Mesenchymal stem cell (in vitro differentiated cells and primary cell): ENCODE measurements at regions not wholly inside any gene's neighbourhood (a gene's known extent, or its start where the extent isn't known, plus 50 kb on each side); places are given as distances from the start of the nearest gene placed in this dataset.

Experiments
- DNase-seq: peaks from one replicate; pipeline ENCODE4 v3.0.0-alpha.2; 2013
- H2AFZ ChIP-seq: one replicate; pipeline ENCODE4 v1.6.1; 2013; ENCODE audit warnings: low read depth, mild to moderate bottlenecking, control low read depth, inconsistent platforms, low read length, moderate library complexity
- H2AK5ac ChIP-seq: 2 replicates; pipeline ENCODE4 v1.6.1; 2013; ENCODE audit warnings: low read length, moderate library complexity, mild to moderate bottlenecking, inconsistent platforms; ENCODE audit not compliant: severe bottlenecking
- H2BK120ac ChIP-seq: one replicate; pipeline ENCODE4 v1.6.1; 2013; ENCODE audit warnings: low read depth, mild to moderate bottlenecking, inconsistent platforms, low read length, moderate library complexity
- H2BK12ac ChIP-seq, 2 experiments: one replicate each; pipeline ENCODE4 v1.6.1; 2013; ENCODE audit warnings: inconsistent platforms in 2 of 2, low read length in 2 of 2, mild to moderate bottlenecking in 2 of 2, moderate library complexity in 2 of 2, control low read depth in 1 of 2
- H2BK15ac ChIP-seq: one replicate; pipeline ENCODE4 v1.6.1; 2013; ENCODE audit warnings: mild to moderate bottlenecking, low read depth, inconsistent platforms; ENCODE audit not compliant: poor library complexity, severe bottlenecking
- H2BK5ac ChIP-seq: 2 replicates; pipeline ENCODE4 v1.6.1; 2013; ENCODE audit warnings: low read depth, mild to moderate bottlenecking, low read length, control low read depth, inconsistent platforms; ENCODE audit not compliant: poor library complexity, severe bottlenecking
- H3K14ac ChIP-seq, 2 experiments: one replicate each; pipeline ENCODE4 v1.6.1; 2013; ENCODE audit warnings: inconsistent platforms in 2 of 2, low read length in 2 of 2, control low read depth in 1 of 2, mild to moderate bottlenecking in 1 of 2, moderate library complexity in 1 of 2
- H3K18ac ChIP-seq, 2 experiments: one replicate each; pipeline ENCODE4 v1.6.1; 2013; ENCODE audit warnings: inconsistent platforms in 2 of 2, low read length in 2 of 2, control low read depth in 1 of 2, low read depth in 1 of 2, mild to moderate bottlenecking in 1 of 2
- H3K23ac ChIP-seq, 2 experiments: one replicate each; pipeline ENCODE4 v1.6.1; 2013; ENCODE audit warnings: inconsistent platforms in 2 of 2, low read length in 2 of 2, mild to moderate bottlenecking in 2 of 2, moderate library complexity in 2 of 2, control low read depth in 1 of 2
- H3K27ac ChIP-seq: 2 replicates; pipeline ENCODE4 v1.5.1; 2013; ENCODE audit warnings: mild to moderate bottlenecking, moderate library complexity, low read length, control low read depth, inconsistent platforms; ENCODE audit not compliant: poor library complexity, severe bottlenecking
- H3K27me3 ChIP-seq, 2 experiments: 2 replicates each; pipeline versions ENCODE4 v1.6.1 to v1.7.0; 2013; ENCODE audit warnings: low read length in 2 of 2, mild to moderate bottlenecking in 2 of 2, moderate library complexity in 2 of 2, control low read depth in 1 of 2, inconsistent platforms in 1 of 2; ENCODE audit not compliant: control insufficient read depth in 1 of 2, insufficient read depth in 1 of 2
- H3K36me3 ChIP-seq, 2 experiments: 2 replicates each; pipeline versions ENCODE4 v1.6.1 to v1.7.0; 2013; ENCODE audit warnings: low read length in 2 of 2, control low read depth in 1 of 2, inconsistent platforms in 1 of 2, low read depth in 1 of 2, mild to moderate bottlenecking in 1 of 2; ENCODE audit not compliant: insufficient read depth in 2 of 2, control insufficient read depth in 1 of 2
- H3K4ac ChIP-seq, 2 experiments: one replicate each; pipeline ENCODE4 v1.6.1; 2013; ENCODE audit warnings: inconsistent platforms in 2 of 2, low read length in 2 of 2, mild to moderate bottlenecking in 2 of 2, moderate library complexity in 2 of 2, control low read depth in 1 of 2, low read depth in 1 of 2
- H3K4me1 ChIP-seq: 2 replicates; pipeline ENCODE4 v1.6.1; 2013; ENCODE audit warnings: low read depth, low read length, control low read depth; ENCODE audit not compliant: control insufficient read depth, insufficient read depth
- H3K4me2 ChIP-seq: 2 replicates; pipeline ENCODE4 v1.6.1; 2013; ENCODE audit warnings: low read length, mild to moderate bottlenecking, inconsistent platforms; ENCODE audit not compliant: poor library complexity, severe bottlenecking
- H3K4me3 ChIP-seq, 2 experiments: 2 replicates each; pipeline versions ENCODE4 v1.5.1 to v1.7.0; 2013; ENCODE audit warnings: low read length in 2 of 2, mild to moderate bottlenecking in 2 of 2, control low read depth in 1 of 2, low read depth in 1 of 2; ENCODE audit not compliant: insufficient read depth in 1 of 2
- H3K79me1 ChIP-seq: replicated peaks from 2 replicates; pipeline ENCODE4 v1.6.1; 2013; ENCODE audit warnings: mild to moderate bottlenecking, control low read depth, low read length, inconsistent platforms; ENCODE audit not compliant: poor library complexity, severe bottlenecking
- H3K9ac ChIP-seq: 2 replicates; pipeline ENCODE4 v1.7.0; 2013; ENCODE audit warnings: mild to moderate bottlenecking, low read length, moderate library complexity
- H3K9me3 ChIP-seq: 2 replicates; pipeline ENCODE4 v1.7.0; 2013; ENCODE audit warnings: mild to moderate bottlenecking, low read length; ENCODE audit not compliant: control insufficient read depth
- H4K8ac ChIP-seq: one replicate; pipeline ENCODE4 v1.6.1; 2013; ENCODE audit warnings: inconsistent platforms, mild to moderate bottlenecking, low read length, moderate library complexity
- H4K91ac ChIP-seq: one replicate; pipeline ENCODE4 v1.6.1; 2013; ENCODE audit warnings: mild to moderate bottlenecking, low read length, inconsistent platforms
- WGBS: methylation state at CpG from one replicate; pipeline ENCODE4 v1.1.7; 2013; ENCODE audit warnings: mixed read lengths; 5-methylcytosine and 5-hydroxymethylcytosine counted together

- no peak overlapping the region for H3K4me3 ChIP-seq
- H2AFZ ChIP-seq = no peak overlapping the region
- H3K4ac ChIP-seq = no peak overlapping the region
- peaks cover 3 to 18% of the 10 kb centered on the region in 2 experiments for H3K27me3 ChIP-seq
- peaks cover 0 to 6% of the 10 kb centered on the region in 2 experiments for H3K36me3 ChIP-seq
- H3K4me2 ChIP-seq = no peak overlapping the region
- H2BK12ac ChIP-seq = no peak overlapping the region
- H2BK15ac ChIP-seq = no peak overlapping the region
- no peaks in the 10 kb centered on the region for H3K79me1 ChIP-seq
- H2BK5ac ChIP-seq = no peak overlapping the region
- DNase-seq = no peak
- peak overlapping the region in 1 of 2 experiments; percentile 88 for H3K14ac ChIP-seq
- H2BK120ac ChIP-seq = no peak overlapping the region
- H3K4me1 ChIP-seq = peaks cover 2% of the 10 kb centered on the region
- no peaks in the 10 kb centered on the region for H3K9me3 ChIP-seq
- H3K27ac ChIP-seq = no peak overlapping the region
- H3K9ac ChIP-seq = no peak overlapping the region
- WGBS = 96% methylated on average over 2 of the region's 3 CpGs
- H3K18ac ChIP-seq = peak overlapping the region in 1 of 2 experiments; percentile 9
- H4K91ac ChIP-seq = no peak overlapping the region
- H4K8ac ChIP-seq = no peak overlapping the region
- H2AK5ac ChIP-seq = no peak overlapping the region
- no peak overlapping the region for H3K23ac ChIP-seq
These were observed 109.8 kb downstream of the EHF start for GRCh38 chr11:34730544-34731295.

- no peak overlapping the region for H4K91ac ChIP-seq
- no peak overlapping the region for H3K14ac ChIP-seq
- H2BK12ac ChIP-seq = no peak overlapping the region
- H3K27me3 ChIP-seq = peaks cover 3 to 7% of the 10 kb centered on the region in 2 experiments
- H3K36me3 ChIP-seq = peaks cover 0 to 2% of the 10 kb centered on the region in 2 experiments
- H3K79me1 ChIP-seq = no peaks in the 10 kb centered on the region
- no peak overlapping the region for H2BK5ac ChIP-seq
- no peak overlapping the region for H2AK5ac ChIP-seq
- H2AFZ ChIP-seq = no peak overlapping the region
- no peak overlapping the region for H4K8ac ChIP-seq
- H2BK120ac ChIP-seq = no peak overlapping the region
- H3K4me3 ChIP-seq = no peak overlapping the region
- no peak for DNase-seq
- H3K18ac ChIP-seq = no peak overlapping the region
- H2BK15ac ChIP-seq = no peak overlapping the region
- H3K4ac ChIP-seq = no peak overlapping the region
- H3K9me3 ChIP-seq = no peaks in the 10 kb centered on the region
- H3K9ac ChIP-seq = no peak overlapping the region
- no peak overlapping the region for H3K27ac ChIP-seq
- H3K23ac ChIP-seq = no peak overlapping the region
- H3K4me2 ChIP-seq = no peak overlapping the region
- peaks cover 2% of the 10 kb centered on the region for H3K4me1 ChIP-seq
These were observed 107.7 kb downstream of the EHF start for GRCh38 chr11:34728609-34729008.

DNA sequence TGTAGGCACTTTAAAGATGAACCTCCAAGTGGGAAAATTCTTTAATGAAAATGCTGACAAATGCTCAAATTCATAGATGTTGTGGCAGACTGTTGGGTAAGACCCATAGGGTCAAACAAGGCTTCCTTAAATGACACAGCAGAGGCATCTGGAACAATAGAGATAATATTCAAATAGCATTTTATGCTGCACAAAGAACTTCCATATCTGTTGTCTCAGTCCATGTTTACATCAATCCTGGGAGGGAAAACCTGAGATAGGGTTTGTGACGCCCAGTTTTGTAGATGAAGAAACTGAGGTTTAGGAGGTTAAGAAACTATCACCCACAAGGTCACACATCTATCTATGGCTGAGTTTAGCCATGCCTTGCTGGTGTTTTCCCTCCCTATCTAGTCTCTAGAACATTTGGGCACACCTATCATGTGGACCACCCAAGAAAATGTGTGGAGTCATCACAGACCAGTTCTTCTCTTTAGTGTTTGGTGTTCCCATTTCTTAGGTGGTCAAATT lies 106.4 kb downstream of the EHF start:
- H3K4me2 ChIP-seq = no peak overlapping the region

GRCh38 chr11:34724973-34725372 lies 104.1 kb downstream of the EHF start:
- H2BK120ac ChIP-seq = no peak overlapping the region
- H2BK5ac ChIP-seq = no peak overlapping the region
- no peak overlapping the region for H3K18ac ChIP-seq
- H3K4me1 ChIP-seq = no peaks in the 10 kb centered on the region
- no CpG with 5 or more reads among the region's 1 CpG for WGBS
- H2AFZ ChIP-seq = no peak overlapping the region
- no peaks in the 10 kb centered on the region for H3K9me3 ChIP-seq
- no peak overlapping the region for H3K23ac ChIP-seq
- peaks cover 1% of the 10 kb centered on the region for H3K79me1 ChIP-seq
- H3K27me3 ChIP-seq = peaks cover 0 to 4% of the 10 kb centered on the region in 2 experiments
- DNase-seq = no peak
- no peak overlapping the region for H3K4ac ChIP-seq
- H2BK15ac ChIP-seq = no peak overlapping the region
- H3K36me3 ChIP-seq = no peaks in the 10 kb centered on the region
- H2BK12ac ChIP-seq = no peak overlapping the region
- H2AK5ac ChIP-seq = no peak overlapping the region
- H3K4me2 ChIP-seq = no peak overlapping the region
- H4K91ac ChIP-seq = no peak overlapping the region
- no peak overlapping the region for H4K8ac ChIP-seq
- H3K4me3 ChIP-seq = no peak overlapping the region
- no peak overlapping the region for H3K9ac ChIP-seq
- H3K14ac ChIP-seq = no peak overlapping the region
- no peak overlapping the region for H3K27ac ChIP-seq

More for the DNA sequence above, 106.4 kb downstream of the EHF start:
- Histone ChIP-seq H3K4me3 (no peak overlapping the region), H2BK5ac (no peak overlapping the region), H2BK120ac (no peak overlapping the region), H3K36me3 (peaks cover 0 to 2% of the 10 kb centered on the region in 2 experiments), H3K18ac (no peak overlapping the region), H4K8ac (no peak overlapping the region), H3K23ac (no peak overlapping the region), H2BK15ac (no peak overlapping the region), H4K91ac (no peak overlapping the region), H2BK12ac (no peak overlapping the region), H2AFZ (no peak overlapping the region), H3K9me3 (no peaks in the 10 kb centered on the region), H3K14ac (no peak overlapping the region), H3K9ac (no peak overlapping the region), H3K4me1 (peaks cover 2% of the 10 kb centered on the region), H3K4ac (no peak overlapping the region), H3K79me1 (no peaks in the 10 kb centered on the region), H3K27ac (no peak overlapping the region), H3K27me3 (peaks cover 3 to 7% of the 10 kb centered on the region in 2 experiments), H2AK5ac (no peak overlapping the region)
- no peak for DNase-seq
- no CpG with 5 or more reads among the region's 1 CpG for WGBS
